ENCODE measurements at regions not wholly inside any gene's neighbourhood (a gene's known extent, or its start where the extent isn't known, plus 50 kb on each side); places are given as distances from the start of the nearest gene placed in this dataset.
A peak's percentile ranks its signal among the peaks of the same experiment; 100 is the strongest.

- intact Hi-C loops (cut with DNase I) = no loop called here
- peak; percentile 69 to 94 (median 84) for DNase-seq
- no peak for TF ChIP-seq CTCF (IDR thresholded peaks at IDR 0.05)
- 7 to 10% methylated on average over 9 to 12 of the region's 12 CpGs for WGBS, 2 donors
- Histone ChIP-seq H3K9me3 (no peaks in the 10 kb centered on the region), H3K4me1 (no peaks in the 10 kb centered on the region), H3K27me3 (no peaks in the 10 kb centered on the region), H3K4me3 (no peak overlapping the region), H3K27ac (no peak overlapping the region), H3K36me3 (no peaks in the 10 kb centered on the region)
- no peak for FAIRE-seq
- peak; percentile 87 to 100 (median 92) for ATAC-seq
Measured at GRCh38 chr19:5403968-5404640, 51.1 kb upstream of the ZNRF4 start.
